NCI-H1436 treated with DMSO at 0.1 percent for 48 hours (cell line): ENCODE measurements at regions not wholly inside any gene's neighbourhood (a gene's known extent, or its start where the extent isn't known, plus 50 kb on each side); places are given as distances from the start of the nearest gene placed in this dataset.

Source experiments
- DNase-seq: peaks from one replicate; lab custom pipeline; 2025; lab: John Stamatoyannopoulos, UW

GRCh38 chr3:72591522-72592421 is 256.5 kb downstream of the SHQ1 start:
- no peak for DNase-seq

- DNase-seq = no peak
Observed at GRCh38 chr3:72590732-72591221, 257.5 kb downstream of the SHQ1 start.

GRCh38 chr3:72587282-72587681 is 261.0 kb downstream of the SHQ1 start:
- no peak for DNase-seq

GRCh38 chr3:72586694-72587093 is 261.6 kb downstream of the SHQ1 start:
- DNase-seq = no peak

GRCh38 chr3:72585966-72586365 is 262.3 kb downstream of the SHQ1 start:
- no peak for DNase-seq

- DNase-seq = no peak
Observed at GRCh38 chr3:72584262-72584661, 264.0 kb downstream of the SHQ1 start.

GRCh38 chr3:72582963-72583362 is 265.3 kb downstream of the SHQ1 start:
- DNase-seq = no peak

- DNase-seq = no peak
Observed at GRCh38 chr3:72582211-72582878, 265.9 kb downstream of the SHQ1 start.

- DNase-seq = no peak
Observed at GRCh38 chr3:72580900-72581299, 267.3 kb downstream of the SHQ1 start.

- DNase-seq = no peak
Observed at GRCh38 chr3:72580246-72580756, 267.9 kb downstream of the SHQ1 start.

- no peak for DNase-seq
Observed at GRCh38 chr3:72579581-72580245, 268.5 kb downstream of the SHQ1 start.

- DNase-seq = no peak
Observed at GRCh38 chr3:72579191-72579580, 269.1 kb downstream of the SHQ1 start.

GRCh38 chr3:72577190-72577589 is 271.1 kb downstream of the SHQ1 start:
- no peak for DNase-seq

- no peak for DNase-seq
Observed at GRCh38 chr3:72576563-72576962, 271.7 kb downstream of the SHQ1 start.

GRCh38 chr3:72574144-72574543 is 274.1 kb downstream of the SHQ1 start:
- DNase-seq = no peak

- DNase-seq = no peak
Observed at GRCh38 chr3:72573051-72573450, 275.2 kb downstream of the SHQ1 start.

GRCh38 chr3:72572489-72573007 is 275.7 kb downstream of the SHQ1 start:
- DNase-seq = no peak

- DNase-seq = no peak
Observed at GRCh38 chr3:72571638-72572114, 276.6 kb downstream of the SHQ1 start.

- DNase-seq = no peak
Observed at GRCh38 chr3:72571052-72571451, 277.2 kb downstream of the SHQ1 start.

- no peak for DNase-seq
Observed at GRCh38 chr3:72569754-72570440, 278.3 kb downstream of the SHQ1 start.

GRCh38 chr3:72568083-72568482 is 280.2 kb downstream of the SHQ1 start:
- DNase-seq = no peak
